ENCODE measurements at regions not wholly inside any gene's neighbourhood (a gene's known extent, or its start where the extent isn't known, plus 50 kb on each side); places are given as distances from the start of the nearest gene placed in this dataset.
"Not testable (repeated sequence)": the region's sequence is repeated elsewhere in the genome, so short reads cannot be mapped to it uniquely, and the experiment has no call there.

DNA sequence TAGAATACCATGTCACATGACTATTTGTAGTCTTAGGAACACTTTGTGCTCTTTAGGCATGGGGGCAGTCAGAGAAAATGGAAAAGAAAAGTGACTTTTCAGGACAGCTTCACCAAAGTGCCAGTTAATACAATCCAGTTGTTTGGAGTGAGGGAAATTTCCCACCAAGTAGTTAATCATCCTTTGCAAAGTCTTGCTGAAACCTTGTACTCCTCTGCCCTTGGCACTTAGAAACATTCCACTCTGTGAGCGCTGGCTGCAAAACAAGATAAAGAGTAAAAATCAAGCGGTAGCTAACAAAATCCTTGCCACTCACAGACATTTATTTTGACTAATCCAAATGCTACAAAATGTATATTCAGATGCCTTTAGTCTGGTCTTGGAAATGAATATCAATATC is 229.2 kb upstream of the HSF2 start:
- H3K27ac ChIP-seq (ENCODE audit: low read depth, low read length) = no peak overlapping the region
- no peaks in the 10 kb centered on the region for H3K36me3 ChIP-seq (ENCODE audit: insufficient read depth, low read length)
- H3K9ac ChIP-seq (ENCODE audit: low read length) = no peak overlapping the region
- H3K9me3 ChIP-seq (ENCODE audit: low read length) = no peaks in the 10 kb centered on the region
- H3K4me3 ChIP-seq (ENCODE audit: low read depth in 1 of 2, low read length in 2 of 2) = no peak overlapping the region
- no peaks in the 10 kb centered on the region for H3K27me3 ChIP-seq (ENCODE audit: control insufficient read depth in 1 of 2, insufficient read depth in 2 of 2, low read length in 2 of 2)
- no peaks in the 10 kb centered on the region for H3K4me1 ChIP-seq (ENCODE audit: insufficient read depth, low read length)

DNA sequence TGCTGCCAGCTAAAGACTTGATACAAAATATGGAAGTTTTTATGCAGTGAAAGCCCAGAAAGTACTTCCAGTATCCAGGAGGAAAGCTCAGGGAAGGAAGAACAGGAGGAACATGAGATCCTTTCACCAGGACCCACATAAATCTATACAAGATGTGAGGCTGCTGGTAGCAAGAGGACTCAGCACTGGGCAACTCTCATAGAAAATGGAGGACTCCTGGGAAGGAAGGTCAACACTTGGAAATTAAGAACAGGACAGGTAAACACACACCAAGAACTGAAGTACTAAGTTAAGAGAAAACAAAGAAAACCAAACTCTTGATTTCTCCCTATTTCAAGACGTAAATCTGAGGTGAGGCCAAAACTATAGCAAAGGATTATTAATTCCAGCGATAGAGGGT is 220.5 kb upstream of the HSF2 start:
- Histone ChIP-seq H3K9me3 (ENCODE audit: low read length) (no peaks in the 10 kb centered on the region), H3K27me3 (ENCODE audit: control insufficient read depth in 1 of 2, insufficient read depth in 2 of 2, low read length in 2 of 2) (no peaks in the 10 kb centered on the region), H3K36me3 (ENCODE audit: insufficient read depth, low read length) (no peaks in the 10 kb centered on the region), H3K27ac (ENCODE audit: low read depth, low read length) (no peak overlapping the region), H3K9ac (ENCODE audit: low read length) (no peak overlapping the region), H3K4me1 (ENCODE audit: insufficient read depth, low read length) (no peaks in the 10 kb centered on the region), H3K4me3 (ENCODE audit: low read depth in 1 of 2, low read length in 2 of 2) (no peak overlapping the region)

DNA sequence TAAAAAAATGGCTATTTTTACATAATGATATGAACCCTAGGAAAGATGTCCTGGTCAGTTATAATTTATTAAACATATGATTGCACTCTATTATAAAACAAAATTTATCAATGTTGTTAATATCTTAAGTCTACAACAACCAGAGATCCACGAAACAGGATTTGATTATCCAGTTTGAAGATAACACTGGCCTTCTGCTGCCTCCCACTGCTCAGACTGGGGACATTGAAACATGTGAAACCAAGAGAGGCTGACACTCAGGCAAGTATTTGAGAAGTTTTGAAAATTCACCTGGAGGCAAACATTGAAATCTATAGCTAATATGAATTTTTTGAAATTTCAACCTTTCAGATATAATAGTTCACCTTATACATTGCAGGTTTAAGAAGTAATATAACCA is 219.3 kb upstream of the HSF2 start:
- no peaks in the 10 kb centered on the region for H3K4me1 ChIP-seq (ENCODE audit: insufficient read depth, low read length)
- H3K27ac ChIP-seq (ENCODE audit: low read depth, low read length) = no peak overlapping the region
- no peaks in the 10 kb centered on the region for H3K27me3 ChIP-seq (ENCODE audit: control insufficient read depth in 1 of 2, insufficient read depth in 2 of 2, low read length in 2 of 2)

DNA sequence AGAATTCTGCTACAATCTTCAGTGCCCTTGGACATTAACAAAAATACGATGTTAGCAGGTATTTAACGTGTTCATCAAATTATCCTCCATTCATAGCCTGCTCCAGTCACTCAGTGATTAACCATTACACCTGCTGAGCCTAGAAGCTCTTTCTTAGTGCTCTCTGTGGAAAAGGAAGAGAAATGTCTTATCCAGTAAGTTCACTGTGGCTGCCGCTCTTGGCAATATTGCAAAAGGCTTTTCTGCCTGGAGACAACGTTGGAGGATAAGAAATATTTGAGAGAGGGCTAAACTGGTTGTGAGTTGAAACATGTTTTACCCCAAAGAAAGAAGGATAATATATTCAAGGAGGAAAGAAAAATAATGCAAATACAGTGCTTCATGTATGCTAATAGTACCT is 217.4 kb upstream of the HSF2 start:
- H3K4me3 ChIP-seq (ENCODE audit: low read depth in 1 of 2, low read length in 2 of 2) = no peak overlapping the region
- H3K27ac ChIP-seq (ENCODE audit: low read depth, low read length) = no peak overlapping the region
- H3K9me3 ChIP-seq (ENCODE audit: low read length) = no peaks in the 10 kb centered on the region
- H3K4me1 ChIP-seq (ENCODE audit: insufficient read depth, low read length) = no peaks in the 10 kb centered on the region
- H3K36me3 ChIP-seq (ENCODE audit: insufficient read depth, low read length) = no peaks in the 10 kb centered on the region
- no peak overlapping the region for H3K9ac ChIP-seq (ENCODE audit: low read length)
- H3K27me3 ChIP-seq (ENCODE audit: control insufficient read depth in 1 of 2, insufficient read depth in 2 of 2, low read length in 2 of 2) = no peaks in the 10 kb centered on the region

More for the DNA sequence above, 219.3 kb upstream of the HSF2 start:
- H3K9ac ChIP-seq (ENCODE audit: low read length) = no peak overlapping the region
- H3K9me3 ChIP-seq (ENCODE audit: low read length) = no peaks in the 10 kb centered on the region
- H3K4me3 ChIP-seq (ENCODE audit: low read depth in 1 of 2, low read length in 2 of 2) = no peak overlapping the region
- no peaks in the 10 kb centered on the region for H3K36me3 ChIP-seq (ENCODE audit: insufficient read depth, low read length)

DNA sequence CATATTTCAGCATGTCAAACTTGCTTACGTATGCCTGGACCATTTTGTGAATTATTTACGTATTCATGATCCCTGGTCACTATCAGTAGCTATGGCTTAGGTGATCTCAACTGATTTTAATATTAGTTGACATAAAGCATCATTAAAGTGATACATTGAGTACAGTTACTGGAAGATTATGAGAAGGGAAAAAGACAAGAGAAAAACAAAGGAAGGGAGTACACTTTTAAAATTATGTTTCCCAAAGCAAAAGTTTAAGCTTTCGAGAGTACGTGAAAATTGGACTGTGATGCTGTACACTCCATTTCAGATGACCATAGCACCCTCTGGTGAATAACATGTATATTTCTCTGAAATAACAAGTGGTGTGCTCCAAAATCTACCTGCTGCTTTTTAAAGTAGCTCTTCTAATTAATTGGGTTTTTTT is 215.0 kb upstream of the HSF2 start:
- no peaks in the 10 kb centered on the region for H3K4me1 ChIP-seq (ENCODE audit: insufficient read depth, low read length)
- no peaks in the 10 kb centered on the region for H3K27me3 ChIP-seq (ENCODE audit: control insufficient read depth in 1 of 2, insufficient read depth in 2 of 2, low read length in 2 of 2)
- no peaks in the 10 kb centered on the region for H3K9me3 ChIP-seq (ENCODE audit: low read length)
- no peak overlapping the region for H3K9ac ChIP-seq (ENCODE audit: low read length)
- H3K4me3 ChIP-seq (ENCODE audit: low read depth in 1 of 2, low read length in 2 of 2) = no peak overlapping the region
- H3K36me3 ChIP-seq (ENCODE audit: insufficient read depth, low read length) = no peaks in the 10 kb centered on the region
- H3K27ac ChIP-seq (ENCODE audit: low read depth, low read length) = no peak overlapping the region

DNA sequence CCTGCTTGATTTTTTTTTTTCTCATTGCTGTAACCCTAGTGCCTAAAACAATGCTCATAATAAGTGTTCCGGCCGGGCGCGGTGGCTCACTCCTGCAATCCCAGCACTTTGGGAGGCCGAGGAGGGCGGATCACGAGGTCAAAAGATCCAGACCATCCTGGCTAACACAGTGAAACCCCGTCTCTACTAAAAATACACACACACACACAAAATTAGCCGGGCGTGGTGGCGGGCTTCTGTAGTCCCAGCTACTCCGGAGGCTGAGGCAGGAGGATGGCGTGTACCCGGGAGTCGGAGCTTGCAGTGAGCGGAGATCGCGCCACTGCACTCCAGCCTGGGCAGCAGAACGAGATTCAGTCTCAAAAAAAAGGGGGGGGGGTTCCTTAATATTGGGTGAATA is 214.0 kb upstream of the HSF2 start:
- not testable (repeated sequence) for H3K9me3 ChIP-seq (ENCODE audit: low read length); H3K27me3 ChIP-seq (ENCODE audit: control insufficient read depth in 1 of 2, insufficient read depth in 2 of 2, low read length in 2 of 2); H3K4me1 ChIP-seq (ENCODE audit: insufficient read depth, low read length)

DNA sequence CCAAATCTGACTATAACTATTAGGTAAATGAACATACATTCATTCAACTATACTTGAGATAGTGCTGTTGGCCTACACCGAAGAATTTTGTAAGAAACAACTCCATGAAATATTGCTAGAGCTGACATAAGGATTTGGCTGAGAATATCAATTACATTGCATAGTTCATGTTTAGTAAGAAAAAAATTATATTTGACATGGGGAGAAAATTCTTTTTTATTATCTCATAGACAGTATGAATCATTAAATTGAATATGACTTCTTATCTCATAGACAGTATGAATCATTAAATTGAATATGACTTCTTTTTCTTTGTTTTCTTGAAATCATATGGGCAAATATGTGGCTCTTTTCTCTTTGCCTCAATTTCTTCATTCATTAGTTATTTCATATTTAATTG is 212.3 kb upstream of the HSF2 start:
- H3K27me3 ChIP-seq (ENCODE audit: control insufficient read depth in 1 of 2, insufficient read depth in 2 of 2, low read length in 2 of 2) = no peaks in the 10 kb centered on the region
- no peaks in the 10 kb centered on the region for H3K4me1 ChIP-seq (ENCODE audit: insufficient read depth, low read length)
- H3K27ac ChIP-seq (ENCODE audit: low read depth, low read length) = no peak overlapping the region
- no peak overlapping the region for H3K4me3 ChIP-seq (ENCODE audit: low read depth in 1 of 2, low read length in 2 of 2)
- H3K9me3 ChIP-seq (ENCODE audit: low read length) = no peaks in the 10 kb centered on the region
- H3K9ac ChIP-seq (ENCODE audit: low read length) = no peak overlapping the region
- no peaks in the 10 kb centered on the region for H3K36me3 ChIP-seq (ENCODE audit: insufficient read depth, low read length)

More for the DNA sequence above, 214.0 kb upstream of the HSF2 start:
- H3K4me3 ChIP-seq (ENCODE audit: low read depth in 1 of 2, low read length in 2 of 2); H3K27ac ChIP-seq (ENCODE audit: low read depth, low read length); H3K9ac ChIP-seq (ENCODE audit: low read length); H3K36me3 ChIP-seq (ENCODE audit: insufficient read depth, low read length): not testable (repeated sequence)

DNA sequence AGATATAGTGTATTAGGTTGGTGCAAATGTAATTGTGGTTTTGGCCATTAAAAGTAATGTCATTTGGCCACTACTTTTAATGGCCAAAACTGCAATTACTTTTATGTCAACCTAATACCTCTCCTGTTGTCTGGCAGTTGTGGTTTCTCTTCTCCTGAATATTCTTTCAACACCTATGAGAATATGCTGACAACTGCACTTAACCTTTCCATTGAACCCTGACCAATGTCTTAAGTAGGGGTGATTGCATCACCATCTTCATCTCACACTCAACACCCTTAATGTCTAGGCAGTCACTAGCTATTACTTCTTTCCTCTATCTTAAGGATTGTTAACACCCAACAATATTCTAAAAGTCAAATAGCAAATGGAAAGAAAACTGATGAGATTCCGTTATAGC is 200.5 kb upstream of the HSF2 start:
- no peak overlapping the region for H3K27ac ChIP-seq (ENCODE audit: low read depth, low read length)
- no peak overlapping the region for H3K4me3 ChIP-seq (ENCODE audit: low read depth in 1 of 2, low read length in 2 of 2)
- H3K27me3 ChIP-seq (ENCODE audit: control insufficient read depth in 1 of 2, insufficient read depth in 2 of 2, low read length in 2 of 2) = no peaks in the 10 kb centered on the region
- no peak overlapping the region for H3K9ac ChIP-seq (ENCODE audit: low read length)
- H3K9me3 ChIP-seq (ENCODE audit: low read length) = no peaks in the 10 kb centered on the region
- no peaks in the 10 kb centered on the region for H3K36me3 ChIP-seq (ENCODE audit: insufficient read depth, low read length)
- no peaks in the 10 kb centered on the region for H3K4me1 ChIP-seq (ENCODE audit: insufficient read depth, low read length)

DNA sequence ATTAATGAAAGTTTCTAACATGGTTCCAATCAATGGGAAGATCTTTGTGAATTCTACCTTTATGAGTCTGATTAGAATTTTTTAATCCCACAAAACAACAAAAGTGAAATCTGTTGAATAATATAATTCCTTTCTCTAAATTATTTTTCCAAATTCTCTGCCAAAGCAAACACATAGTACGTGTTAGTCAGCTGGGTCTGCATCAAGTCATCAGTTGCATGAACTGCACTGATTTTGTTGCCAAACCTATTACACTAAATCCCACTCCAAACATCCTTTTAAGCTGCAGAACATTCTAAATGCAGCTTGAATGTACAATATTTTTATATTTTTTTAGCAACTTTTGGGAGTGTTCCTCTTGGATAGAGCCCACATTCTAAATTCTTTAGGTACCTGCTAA is 199.0 kb upstream of the HSF2 start:
- Histone ChIP-seq H3K4me3 (ENCODE audit: low read depth in 1 of 2, low read length in 2 of 2) (no peak overlapping the region), H3K27ac (ENCODE audit: low read depth, low read length) (no peak overlapping the region), H3K9me3 (ENCODE audit: low read length) (no peaks in the 10 kb centered on the region), H3K9ac (ENCODE audit: low read length) (no peak overlapping the region), H3K4me1 (ENCODE audit: insufficient read depth, low read length) (no peaks in the 10 kb centered on the region), H3K36me3 (ENCODE audit: insufficient read depth, low read length) (no peaks in the 10 kb centered on the region), H3K27me3 (ENCODE audit: control insufficient read depth in 1 of 2, insufficient read depth in 2 of 2, low read length in 2 of 2) (no peaks in the 10 kb centered on the region)

DNA sequence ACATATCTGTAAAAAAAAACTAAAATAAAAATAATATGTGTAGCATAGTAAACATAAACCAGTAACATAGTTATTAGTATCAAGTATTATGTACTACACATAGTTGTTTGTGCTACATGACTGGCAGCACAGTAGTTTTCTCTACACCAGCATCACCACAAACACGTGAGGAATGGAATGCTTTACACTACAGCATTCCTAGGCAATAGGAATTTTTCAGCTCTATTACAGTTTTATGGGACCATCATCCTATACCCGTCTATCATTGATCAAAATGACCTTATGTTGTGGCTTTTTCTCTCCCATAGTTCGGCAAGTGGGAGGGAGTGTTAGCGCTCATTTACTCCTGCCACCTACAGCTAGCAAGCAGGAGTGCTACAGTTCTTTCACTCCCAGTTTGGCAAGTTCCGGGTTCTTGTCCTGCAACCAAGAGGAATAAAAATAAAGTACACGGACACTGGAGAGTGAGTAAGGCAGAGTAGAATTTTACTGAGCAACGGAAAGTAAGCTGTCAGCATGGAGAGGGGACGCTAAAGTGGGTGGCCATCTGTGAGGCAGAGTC is 196.8 kb upstream of the HSF2 start:
- Histone ChIP-seq H3K4me3 (ENCODE audit: low read depth in 1 of 2, low read length in 2 of 2) (no peak overlapping the region), H3K9ac (ENCODE audit: low read length) (no peak overlapping the region), H3K27me3 (ENCODE audit: control insufficient read depth in 1 of 2, insufficient read depth in 2 of 2, low read length in 2 of 2) (no peaks in the 10 kb centered on the region), H3K9me3 (ENCODE audit: low read length) (no peaks in the 10 kb centered on the region), H3K4me1 (ENCODE audit: insufficient read depth, low read length) (no peaks in the 10 kb centered on the region), H3K36me3 (ENCODE audit: insufficient read depth, low read length) (no peaks in the 10 kb centered on the region), H3K27ac (ENCODE audit: low read depth, low read length) (no peak overlapping the region)

DNA sequence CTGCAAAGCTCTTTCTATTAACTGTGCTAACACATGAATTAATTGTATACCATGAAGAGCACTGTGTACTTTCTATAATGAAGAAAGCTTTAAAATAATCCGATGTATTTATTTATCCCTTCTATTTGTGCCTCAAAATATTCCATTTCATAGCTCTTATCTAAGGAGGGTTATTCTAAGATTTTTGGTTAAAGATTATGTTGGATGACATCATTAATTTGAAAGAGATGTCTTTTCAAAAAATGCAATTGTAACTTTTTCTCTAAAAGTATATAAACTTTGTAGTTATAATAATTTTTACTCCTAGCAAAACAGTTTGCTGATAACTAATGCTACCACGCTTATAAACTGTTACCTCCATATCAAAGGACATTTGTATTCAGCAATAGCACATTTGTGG is 192.4 kb upstream of the HSF2 start:
- H3K4me1 ChIP-seq (ENCODE audit: insufficient read depth, low read length) = no peaks in the 10 kb centered on the region
- no peaks in the 10 kb centered on the region for H3K27me3 ChIP-seq (ENCODE audit: control insufficient read depth in 1 of 2, insufficient read depth in 2 of 2, low read length in 2 of 2)
- H3K4me3 ChIP-seq (ENCODE audit: low read depth in 1 of 2, low read length in 2 of 2) = no peak overlapping the region
- H3K9me3 ChIP-seq (ENCODE audit: low read length) = no peaks in the 10 kb centered on the region
- H3K9ac ChIP-seq (ENCODE audit: low read length) = no peak overlapping the region
- no peak overlapping the region for H3K27ac ChIP-seq (ENCODE audit: low read depth, low read length)
- H3K36me3 ChIP-seq (ENCODE audit: insufficient read depth, low read length) = no peaks in the 10 kb centered on the region

DNA sequence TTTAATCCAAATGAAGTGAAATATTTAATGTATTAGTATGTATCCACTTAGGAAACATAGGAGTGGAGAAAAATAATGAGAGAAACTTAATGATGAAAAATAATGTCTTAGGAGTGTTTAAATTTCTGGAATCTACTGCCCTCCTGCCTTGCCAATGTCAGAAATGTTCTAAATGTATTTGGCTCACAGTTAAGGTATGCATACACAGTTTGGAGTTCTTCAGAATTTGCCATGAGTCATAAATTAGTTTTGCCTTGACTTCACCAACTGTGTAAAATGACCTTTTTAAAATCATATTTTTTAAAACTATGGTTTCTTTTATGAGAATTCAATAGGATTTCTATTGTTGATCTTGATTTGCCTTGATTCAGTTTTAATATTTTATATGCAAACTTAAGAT is 191.7 kb upstream of the HSF2 start:
- no peaks in the 10 kb centered on the region for H3K36me3 ChIP-seq (ENCODE audit: insufficient read depth, low read length)
- H3K9me3 ChIP-seq (ENCODE audit: low read length) = no peaks in the 10 kb centered on the region
- no peak overlapping the region for H3K27ac ChIP-seq (ENCODE audit: low read depth, low read length)
- no peaks in the 10 kb centered on the region for H3K27me3 ChIP-seq (ENCODE audit: control insufficient read depth in 1 of 2, insufficient read depth in 2 of 2, low read length in 2 of 2)
- no peak overlapping the region for H3K4me3 ChIP-seq (ENCODE audit: low read depth in 1 of 2, low read length in 2 of 2)
- H3K9ac ChIP-seq (ENCODE audit: low read length) = no peak overlapping the region
- H3K4me1 ChIP-seq (ENCODE audit: insufficient read depth, low read length) = no peaks in the 10 kb centered on the region

Data from muscle layer of colon (tissue), 2 donors.